RWPE2 (cell line): ENCODE measurements at regions not wholly inside any gene's neighbourhood (a gene's known extent, or its start where the extent isn't known, plus 50 kb on each side); places are given as distances from the start of the nearest gene placed in this dataset.

ENCODE experiments used
- ATAC-seq: fragments of 200-7000 bp; cut with Tn5 transposase; 3 replicates; pipeline ENCODE4 v1.9.1; 2021; ENCODE audit warnings: low read depth
- DNase-seq: peaks from one replicate; pipeline ENCODE4 v3.0.0-alpha.2; 2020; ENCODE audit warnings: low spot score
- H3K27ac ChIP-seq: fragments of 450-650 bp; 2 replicates; pipeline ENCODE4 v1.5.1; 2017; ENCODE audit warnings: mild to moderate bottlenecking; ENCODE audit not compliant: poor library complexity, severe bottlenecking
- H3K27me3 ChIP-seq: fragments of 250-450 bp; sonication (Bioruptor Pico); 2 replicates; pipeline ENCODE4 v1.5.1; 2021; ENCODE audit warnings: mild to moderate bottlenecking, moderate library complexity; ENCODE audit not compliant: insufficient read depth, poor library complexity, severe bottlenecking
- H3K36me3 ChIP-seq: fragments of 250-450 bp; sonication (Bioruptor Pico); 2 replicates; pipeline ENCODE4 v1.5.1; 2020; ENCODE audit warnings: low read depth, mild to moderate bottlenecking, moderate library complexity
- H3K4me1 ChIP-seq: fragments of 250-450 bp; sonication (Bioruptor Pico); 2 replicates; pipeline ENCODE4 v1.5.1; 2021; ENCODE audit warnings: mild to moderate bottlenecking, moderate library complexity; ENCODE audit not compliant: insufficient read depth, poor library complexity, severe bottlenecking
- H3K4me3 ChIP-seq: fragments of 250-450 bp; sonication (Bioruptor Pico); 2 replicates; pipeline ENCODE4 v1.5.1; 2021; ENCODE audit warnings: mild to moderate bottlenecking, moderate library complexity; ENCODE audit not compliant: severe bottlenecking
- H3K9me3 ChIP-seq: fragments of 250-450 bp; sonication (Bioruptor Pico); 2 replicates; pipeline ENCODE4 v1.5.1; 2021; ENCODE audit warnings: mild to moderate bottlenecking, moderate library complexity; ENCODE audit not compliant: severe bottlenecking
- CTCF ChIP-seq: fragments of 450-650 bp; IDR thresholded peaks from one replicate; pipeline ENCODE4 v1.5.1; 2017; ENCODE audit warnings: mild to moderate bottlenecking, moderate library complexity; ENCODE audit not compliant: poor library complexity, severe bottlenecking

- Histone ChIP-seq H3K4me3 (no peak overlapping the region), H3K36me3 (no peaks in the 10 kb centered on the region), H3K27me3 (no peaks in the 10 kb centered on the region), H3K9me3 (no peaks in the 10 kb centered on the region), H3K27ac (no peak overlapping the region), H3K4me1 (no peaks in the 10 kb centered on the region)
- DNase-seq (no peak), ATAC-seq (no peak)
- no peak for TF ChIP-seq CTCF
These were observed 528.3 kb upstream of the BOD1L1 start for GRCh38 chr4:14155803-14156202.

- ATAC-seq (no peak), DNase-seq (no peak)
- H3K4me1 ChIP-seq, result no peaks in the 10 kb centered on the region
- no peak overlapping the region for H3K4me3 ChIP-seq
- no peaks in the 10 kb centered on the region for H3K9me3 ChIP-seq
- no peaks in the 10 kb centered on the region for H3K27me3 ChIP-seq
- H3K27ac ChIP-seq, result no peak overlapping the region
- H3K36me3 ChIP-seq, result no peaks in the 10 kb centered on the region
- TF ChIP-seq CTCF, result no peak
These were observed 529.7 kb upstream of the BOD1L1 start for GRCh38 chr4:14157262-14157661.

GRCh38 chr4:14165222-14165920 lies 537.8 kb upstream of the BOD1L1 start:
- H3K9me3 ChIP-seq, result no peaks in the 10 kb centered on the region
- H3K4me1 ChIP-seq, result peaks cover 30% of the 10 kb centered on the region
- H3K27ac ChIP-seq, result no peak overlapping the region
- DNase-seq (no peak), ATAC-seq (no peak)
- TF ChIP-seq CTCF, result no peak
- H3K36me3 ChIP-seq, result no peaks in the 10 kb centered on the region
- no peaks in the 10 kb centered on the region for H3K27me3 ChIP-seq
- no peak overlapping the region for H3K4me3 ChIP-seq

GRCh38 chr4:14167876-14168510 lies 540.5 kb upstream of the BOD1L1 start:
- Histone ChIP-seq H3K27me3 (no peaks in the 10 kb centered on the region), H3K4me1 (peaks cover 30% of the 10 kb centered on the region), H3K27ac (peak overlapping the region; percentile 84), H3K36me3 (no peaks in the 10 kb centered on the region), H3K4me3 (no peak overlapping the region), H3K9me3 (no peaks in the 10 kb centered on the region)
- DNase-seq (no peak), ATAC-seq (peak; percentile 49)
- no peak for TF ChIP-seq CTCF

- ATAC-seq (peak; percentile 96), DNase-seq (peak; percentile 84)
- Histone ChIP-seq H3K9me3 (no peaks in the 10 kb centered on the region), H3K27ac (peak overlapping the region; percentile 84), H3K36me3 (no peaks in the 10 kb centered on the region), H3K4me1 (peaks cover 30% of the 10 kb centered on the region), H3K4me3 (no peak overlapping the region), H3K27me3 (no peaks in the 10 kb centered on the region)
- no peak for TF ChIP-seq CTCF
These were observed 541.4 kb upstream of the BOD1L1 start for GRCh38 chr4:14168919-14169318.
